ENCODE measurements at regions not wholly inside any gene's neighbourhood (a gene's known extent, or its start where the extent isn't known, plus 50 kb on each side); places are given as distances from the start of the nearest gene placed in this dataset.

- no peak overlapping the region for H3K27ac ChIP-seq
- no peak for ATAC-seq
- no peak for TF ChIP-seq CTCF (IDR thresholded peaks at IDR 0.05)
- H3K36me3 ChIP-seq: no peaks in the 10 kb centered on the region
- H3K4me3 ChIP-seq: no peak overlapping the region
- no peak for DNase-seq
- no peaks in the 10 kb centered on the region for H3K9me3 ChIP-seq
- intact Hi-C loops (cut with DNase I): no loop called here
- H3K27me3 ChIP-seq: no peaks in the 10 kb centered on the region
- H3K4me1 ChIP-seq: no peaks in the 10 kb centered on the region
Observed at GRCh38 chr2:157075924-157076323, 181.6 kb upstream of the GALNT5 start.

- Histone ChIP-seq H3K9me3 (no peaks in the 10 kb centered on the region), H3K36me3 (no peaks in the 10 kb centered on the region), H3K27me3 (no peaks in the 10 kb centered on the region), H3K27ac (no peak overlapping the region), H3K4me1 (no peaks in the 10 kb centered on the region), H3K4me3 (no peak overlapping the region)
- DNase-seq: no peak
- no peak for TF ChIP-seq CTCF (IDR thresholded peaks at IDR 0.05)
- ATAC-seq: peak; percentile 12
- intact Hi-C loops (cut with DNase I): no loop called here
Observed at GRCh38 chr2:157076526-157077161, 180.9 kb upstream of the GALNT5 start.

GRCh38 chr2:157077753-157078350 is 179.7 kb upstream of the GALNT5 start:
- Histone ChIP-seq H3K4me1 (no peaks in the 10 kb centered on the region), H3K4me3 (no peak overlapping the region), H3K9me3 (no peaks in the 10 kb centered on the region), H3K27me3 (no peaks in the 10 kb centered on the region), H3K27ac (no peak overlapping the region), H3K36me3 (no peaks in the 10 kb centered on the region)
- intact Hi-C loops (cut with DNase I): no loop called here
- no peak for TF ChIP-seq CTCF (IDR thresholded peaks at IDR 0.05)
- DNase-seq (no peak), ATAC-seq (no peak)

DNA sequence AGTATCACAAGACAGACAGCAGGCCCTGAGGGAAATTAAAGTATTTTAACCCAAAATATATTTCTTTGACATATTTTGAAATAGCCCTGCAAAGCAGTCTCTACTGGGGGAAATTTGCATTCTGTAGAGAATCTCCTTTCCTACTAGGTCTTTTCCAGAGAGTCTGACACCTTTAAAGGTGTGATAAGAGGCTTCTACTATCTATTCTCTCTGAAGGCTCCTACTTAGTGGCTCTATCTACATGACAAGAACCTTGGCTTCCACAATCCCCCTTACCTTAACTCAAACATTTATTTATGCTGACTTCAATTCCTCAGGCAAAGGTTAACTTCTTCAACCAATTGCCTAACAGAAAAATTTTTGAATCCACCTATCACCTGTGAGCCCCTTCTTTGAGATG is 174.6 kb upstream of the GALNT5 start:
- Histone ChIP-seq H3K4me3 (no peak overlapping the region), H3K27me3 (no peaks in the 10 kb centered on the region), H3K36me3 (no peaks in the 10 kb centered on the region), H3K27ac (no peak overlapping the region), H3K4me1 (no peaks in the 10 kb centered on the region), H3K9me3 (no peaks in the 10 kb centered on the region)
- ATAC-seq (no peak), DNase-seq (no peak)
- TF ChIP-seq CTCF (IDR thresholded peaks at IDR 0.05): no peak
- intact Hi-C loops (cut with DNase I): no loop called here

- ATAC-seq: peak; percentile 39
- Histone ChIP-seq H3K9me3 (no peaks in the 10 kb centered on the region), H3K36me3 (no peaks in the 10 kb centered on the region), H3K27me3 (no peaks in the 10 kb centered on the region), H3K4me1 (no peaks in the 10 kb centered on the region), H3K27ac (no peak overlapping the region), H3K4me3 (no peak overlapping the region)
- DNase-seq: no peak
- intact Hi-C loops (cut with DNase I): no loop called here
- no peak for TF ChIP-seq CTCF (IDR thresholded peaks at IDR 0.05)
Observed at GRCh38 chr2:157085522-157085921, 172.0 kb upstream of the GALNT5 start.
